Progenitor cell of endocrine pancreas (in vitro differentiated cells): ENCODE measurements at regions not wholly inside any gene's neighbourhood (a gene's known extent, or its start where the extent isn't known, plus 50 kb on each side); places are given as distances from the start of the nearest gene placed in this dataset.

Source experiments
- DNase-seq: peaks from one replicate; pipeline ENCODE4 v3.0.0; 2021; ENCODE audit warnings: low spot score; ENCODE audit not compliant: unreplicated experiment
- H3K27ac Mint-ChIP-seq: 2 replicates; pipeline ENCODE4 v1.8.0; 2021; ENCODE audit warnings: mild to moderate bottlenecking, moderate library complexity, mixed read lengths
- H3K27me3 Mint-ChIP-seq: 2 replicates; pipeline ENCODE4 v1.8.0; 2021; ENCODE audit warnings: mixed read lengths
- H3K36me3 Mint-ChIP-seq: 2 replicates; pipeline ENCODE4 v1.8.0; 2022; ENCODE audit warnings: mixed read lengths; ENCODE audit not compliant: insufficient read depth
- H3K4me1 Mint-ChIP-seq: 2 replicates; pipeline ENCODE4 v1.8.0; 2021; ENCODE audit warnings: low read depth, mixed read lengths
- H3K4me3 Mint-ChIP-seq: 2 replicates; pipeline ENCODE4 v1.8.0; 2021; ENCODE audit warnings: low read depth, mild to moderate bottlenecking, moderate library complexity, mixed read lengths
- H3K9me3 Mint-ChIP-seq: 2 replicates; pipeline ENCODE4 v1.8.0; 2021; ENCODE audit warnings: low read depth, mixed read lengths
- TF ChIP-seq, protein P1 (sequence below): fragments of 200-600 bp; sonication (generic); IDR thresholded peaks from one replicate; pipeline ENCODE4 v1.5.0; 2021; ENCODE audit warnings: antibody characterized with exemption, mild to moderate bottlenecking; ENCODE audit not compliant: unreplicated experiment

DNA sequence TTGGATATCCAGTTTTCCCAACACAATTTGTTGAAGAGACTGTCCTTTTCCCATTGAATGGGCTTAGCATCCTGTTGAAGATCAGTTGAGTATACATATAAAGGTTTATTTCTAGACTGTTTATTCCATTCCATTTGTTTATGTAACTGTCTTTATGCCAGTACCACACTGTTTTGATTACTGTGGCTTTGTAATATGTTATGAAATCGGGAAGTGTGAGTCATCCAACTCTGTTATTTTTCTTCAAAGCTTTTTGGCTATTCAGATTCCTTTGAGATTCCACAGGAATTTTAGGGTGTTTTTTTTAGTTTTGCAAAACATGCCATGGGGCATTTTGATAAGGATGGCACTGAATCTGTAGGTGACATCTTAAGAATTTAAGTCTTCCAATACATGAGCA lies 188.3 kb downstream of the BMP7 start:
- TF ChIP-seq, protein P1, sequence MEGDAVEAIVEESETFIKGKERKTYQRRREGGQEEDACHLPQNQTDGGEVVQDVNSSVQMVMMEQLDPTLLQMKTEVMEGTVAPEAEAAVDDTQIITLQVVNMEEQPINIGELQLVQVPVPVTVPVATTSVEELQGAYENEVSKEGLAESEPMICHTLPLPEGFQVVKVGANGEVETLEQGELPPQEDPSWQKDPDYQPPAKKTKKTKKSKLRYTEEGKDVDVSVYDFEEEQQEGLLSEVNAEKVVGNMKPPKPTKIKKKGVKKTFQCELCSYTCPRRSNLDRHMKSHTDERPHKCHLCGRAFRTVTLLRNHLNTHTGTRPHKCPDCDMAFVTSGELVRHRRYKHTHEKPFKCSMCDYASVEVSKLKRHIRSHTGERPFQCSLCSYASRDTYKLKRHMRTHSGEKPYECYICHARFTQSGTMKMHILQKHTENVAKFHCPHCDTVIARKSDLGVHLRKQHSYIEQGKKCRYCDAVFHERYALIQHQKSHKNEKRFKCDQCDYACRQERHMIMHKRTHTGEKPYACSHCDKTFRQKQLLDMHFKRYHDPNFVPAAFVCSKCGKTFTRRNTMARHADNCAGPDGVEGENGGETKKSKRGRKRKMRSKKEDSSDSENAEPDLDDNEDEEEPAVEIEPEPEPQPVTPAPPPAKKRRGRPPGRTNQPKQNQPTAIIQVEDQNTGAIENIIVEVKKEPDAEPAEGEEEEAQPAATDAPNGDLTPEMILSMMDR = no peak

DNA sequence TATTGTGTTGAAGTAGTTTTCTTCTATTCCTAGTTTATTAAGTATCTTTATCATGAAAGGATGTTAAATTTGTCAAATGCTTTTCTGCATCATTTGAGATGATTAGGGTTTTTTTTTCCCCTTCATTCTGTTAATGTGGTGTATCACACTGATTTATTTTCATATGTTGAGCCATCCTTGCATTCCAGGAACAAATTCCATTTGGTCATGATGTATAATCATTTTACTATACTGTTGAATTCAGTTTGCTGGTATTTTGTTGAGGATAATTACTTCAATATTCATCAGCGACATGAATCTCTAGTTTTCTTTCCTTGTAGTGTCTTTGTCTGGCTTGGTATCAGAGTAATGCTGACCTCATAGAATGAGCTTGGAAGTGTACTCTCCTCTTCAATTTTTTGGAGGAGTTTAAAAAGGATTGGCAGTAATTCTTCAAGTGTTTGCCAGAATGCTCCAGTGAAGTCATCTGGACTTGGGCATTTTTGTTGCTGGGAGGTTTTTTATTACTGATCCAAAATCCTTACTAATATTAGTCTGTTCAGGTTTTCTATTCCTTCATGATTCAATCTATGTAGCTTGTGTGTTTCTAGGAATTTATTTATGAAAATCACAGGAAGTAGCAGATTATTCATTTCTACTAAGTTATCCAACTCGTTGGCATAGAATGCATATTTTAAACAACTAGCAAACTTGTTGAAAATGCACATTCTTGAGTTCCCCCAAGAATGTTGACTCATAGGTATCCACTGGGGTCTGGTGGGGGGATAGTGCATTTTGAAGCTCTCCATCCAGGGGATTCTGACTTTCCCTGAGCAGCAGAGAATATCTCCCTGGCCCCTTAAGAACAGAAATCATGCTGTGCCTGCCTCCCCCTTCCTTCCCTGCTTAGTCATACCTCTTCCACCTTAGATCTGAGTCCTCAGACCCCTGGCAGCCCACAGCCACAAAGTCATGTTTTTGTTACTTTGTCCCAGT lies 187.1 kb downstream of the BMP7 start:
- Mint-ChIP-seq H3K27ac (no peak overlapping the region), H3K27me3 (peaks cover 12% of the 10 kb centered on the region), H3K9me3 (peaks cover 16% of the 10 kb centered on the region), H3K36me3 (no peaks in the 10 kb centered on the region), H3K4me1 (no peaks in the 10 kb centered on the region), H3K4me3 (no peak overlapping the region)
- TF ChIP-seq, protein P1 = no peak
- DNase-seq = no peak

More for the DNA sequence above, 188.3 kb downstream of the BMP7 start:
- H3K9me3 Mint-ChIP-seq = peaks cover 16% of the 10 kb centered on the region
- H3K27me3 Mint-ChIP-seq = peaks cover 14% of the 10 kb centered on the region
- DNase-seq = no peak
- no peak overlapping the region for H3K27ac Mint-ChIP-seq
- no peak overlapping the region for H3K4me3 Mint-ChIP-seq
- no peaks in the 10 kb centered on the region for H3K36me3 Mint-ChIP-seq
- H3K4me1 Mint-ChIP-seq = no peaks in the 10 kb centered on the region

DNA sequence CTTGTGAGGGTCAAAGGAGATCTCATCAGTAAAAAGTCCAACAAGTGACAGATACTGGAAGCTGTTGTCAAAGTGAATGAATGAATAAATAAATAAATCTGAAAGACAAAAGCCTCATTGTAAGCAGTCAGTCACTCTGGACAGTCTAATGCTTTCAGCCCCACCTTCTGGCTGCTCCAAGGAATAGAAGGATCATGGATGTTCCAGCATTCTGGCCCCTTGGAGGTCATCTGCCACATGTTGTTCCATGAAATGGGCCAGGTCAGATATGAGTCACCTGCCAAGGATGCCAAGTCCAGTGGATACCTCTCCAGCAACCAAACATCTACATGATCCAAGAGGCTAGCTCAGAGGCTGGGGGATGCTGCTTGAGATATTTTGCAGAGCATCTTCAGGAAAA lies 185.6 kb downstream of the BMP7 start:
- peaks cover 11% of the 10 kb centered on the region for H3K9me3 Mint-ChIP-seq
- TF ChIP-seq, protein P1 = peak; percentile 12

DNA sequence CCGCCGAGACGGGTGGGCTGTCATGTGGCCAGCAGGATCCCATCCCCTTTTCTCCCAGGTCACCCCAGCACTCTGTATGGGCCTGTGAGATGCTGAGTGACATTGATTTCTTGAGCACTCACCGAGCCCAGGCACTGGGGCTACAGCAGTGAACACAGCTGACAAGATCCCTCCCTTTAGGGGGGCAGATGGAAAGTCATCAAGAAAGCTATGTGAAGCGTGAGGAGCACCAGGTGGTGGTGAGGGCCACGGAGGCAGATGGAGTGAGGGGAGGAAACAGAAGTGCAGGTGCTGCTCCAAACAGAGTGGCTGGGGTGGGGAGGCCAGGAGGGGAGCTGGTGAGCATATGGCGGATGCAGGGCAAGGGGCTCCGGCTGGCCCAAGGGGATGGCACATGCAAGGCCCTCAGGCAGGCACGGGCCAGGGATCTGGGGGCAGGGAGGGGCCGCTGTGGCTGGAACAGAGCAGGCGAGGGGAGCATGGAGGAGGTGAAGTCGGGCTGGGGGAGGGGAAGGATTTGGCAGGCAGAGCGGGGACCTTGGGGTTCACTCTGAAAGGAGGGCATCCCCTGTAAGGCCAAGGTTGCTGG lies 184.0 kb downstream of the BMP7 start:
- no peaks in the 10 kb centered on the region for H3K4me1 Mint-ChIP-seq
- H3K9me3 Mint-ChIP-seq = peaks cover 11% of the 10 kb centered on the region
- no peak overlapping the region for H3K4me3 Mint-ChIP-seq
- no peaks in the 10 kb centered on the region for H3K36me3 Mint-ChIP-seq
- peaks cover 6% of the 10 kb centered on the region for H3K27me3 Mint-ChIP-seq
- no peak for DNase-seq
- H3K27ac Mint-ChIP-seq = no peak overlapping the region
- TF ChIP-seq, protein P1 = no peak

More for the DNA sequence above, 185.6 kb downstream of the BMP7 start:
- Mint-ChIP-seq H3K4me1 (no peaks in the 10 kb centered on the region), H3K36me3 (no peaks in the 10 kb centered on the region), H3K4me3 (no peak overlapping the region), H3K27ac (no peak overlapping the region), H3K27me3 (peaks cover 6% of the 10 kb centered on the region)
- no peak for DNase-seq

DNA sequence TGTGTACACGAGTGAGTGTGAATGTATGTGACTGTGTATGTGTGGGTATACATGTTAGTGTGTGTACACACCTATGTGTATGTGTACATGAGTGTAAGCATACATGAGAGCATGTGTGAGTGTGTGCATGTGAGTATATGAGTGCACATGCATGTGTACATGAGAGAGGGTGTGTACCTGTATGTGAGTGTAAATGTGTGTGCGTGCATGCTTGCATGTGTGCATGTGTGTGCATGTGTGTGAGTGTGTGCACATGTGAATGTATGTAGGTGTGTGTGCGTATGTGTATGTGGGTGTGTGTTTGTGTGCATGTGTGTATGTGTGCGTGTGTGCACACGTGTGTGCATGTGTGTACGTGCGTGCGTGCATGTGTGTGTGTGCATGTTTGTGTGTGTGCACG lies 183.4 kb downstream of the BMP7 start:
- Mint-ChIP-seq H3K4me3 (no peak overlapping the region), H3K4me1 (no peaks in the 10 kb centered on the region), H3K27ac (no peak overlapping the region), H3K9me3 (peaks cover 11% of the 10 kb centered on the region), H3K27me3 (peaks cover 10% of the 10 kb centered on the region), H3K36me3 (no peaks in the 10 kb centered on the region)
- no peak for DNase-seq
- TF ChIP-seq, protein P1 = no peak
